ENCODE measurements at regions not wholly inside any gene's neighbourhood (a gene's known extent, or its start where the extent isn't known, plus 50 kb on each side); places are given as distances from the start of the nearest gene placed in this dataset.
"Not testable (repeated sequence)": the region's sequence is repeated elsewhere in the genome, so short reads cannot be mapped to it uniquely, and the experiment has no call there.

- not testable (repeated sequence) for TF ChIP-seq CTCF (IDR thresholded peaks at IDR 0.05; ENCODE audit: borderline replicate concordance, extremely low read depth, low read length, poor library complexity, severe bottlenecking); EZH2 (IDR thresholded peaks at IDR 0.05; ENCODE audit: borderline replicate concordance, low read depth, low read length, severe bottlenecking)
These were observed 307.6 kb downstream of the SPATA31A1 start for GRCh38 chr9:39663020-39663419.

Measured in DND-41 (cell line).